Nephron (organoid): ENCODE measurements at regions not wholly inside any gene's neighbourhood (a gene's known extent, or its start where the extent isn't known, plus 50 kb on each side); places are given as distances from the start of the nearest gene placed in this dataset.
A peak's percentile ranks its signal among the peaks of the same experiment; 100 is the strongest.

ENCODE experiments used
- H3K27ac Mint-ChIP-seq, 3 experiments: 2 replicates each; pipeline ENCODE4 v1.8.0; 2020; ENCODE audit warnings: mixed read lengths in 3 of 3, mild to moderate bottlenecking in 2 of 3, moderate library complexity in 1 of 3
- H3K27me3 Mint-ChIP-seq: 2 replicates; pipeline ENCODE4 v1.8.0; 2021; ENCODE audit warnings: low read depth, mild to moderate bottlenecking, moderate library complexity, mixed read lengths
- H3K36me3 Mint-ChIP-seq: 2 replicates; pipeline ENCODE4 v1.8.0; 2020; ENCODE audit warnings: low read depth, mixed read lengths
- H3K4me1 Mint-ChIP-seq: 2 replicates; pipeline ENCODE4 v1.8.0; 2020; ENCODE audit warnings: mixed read lengths
- H3K4me3 Mint-ChIP-seq, 3 experiments: 2 replicates each; pipeline ENCODE4 v1.8.0; 2020; ENCODE audit warnings: mild to moderate bottlenecking in 3 of 3, mixed read lengths in 3 of 3, moderate library complexity in 2 of 3
- H3K9me3 Mint-ChIP-seq: 2 replicates; pipeline ENCODE4 v1.8.0; 2020; ENCODE audit warnings: mixed read lengths
- TF ChIP-seq, protein P1 (sequence below), 3 experiments: fragments of 200-600 bp; sonication (generic); IDR thresholded peaks; one replicate each; pipeline ENCODE4 v1.5.0; 2021; ENCODE audit warnings: antibody characterized with exemption in 3 of 3; ENCODE audit not compliant: unreplicated experiment in 3 of 3

DNA sequence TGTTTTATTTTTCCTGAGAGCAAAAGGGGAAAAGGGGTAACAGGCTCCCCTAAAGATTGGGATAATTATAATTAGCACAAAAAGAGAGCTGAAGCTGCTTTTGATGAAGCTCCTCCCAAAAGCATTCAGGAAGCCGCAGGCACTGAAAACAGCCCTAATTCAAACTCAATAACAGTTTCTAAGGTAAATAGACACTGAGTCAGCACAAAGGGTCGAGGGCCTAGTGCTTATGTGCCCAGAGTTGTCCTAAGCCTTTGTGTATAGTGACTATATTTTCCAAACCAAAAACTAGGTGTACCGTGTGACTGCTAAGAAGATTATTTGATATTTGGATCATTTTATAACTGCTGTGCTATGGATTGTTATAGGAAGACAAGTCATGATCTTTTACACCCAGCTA lies 67.7 kb downstream of the HMHB1 start:
- peaks cover 2% of the 10 kb centered on the region for H3K9me3 Mint-ChIP-seq
- no peak overlapping the region for H3K4me3 Mint-ChIP-seq
- TF ChIP-seq, protein P1, sequence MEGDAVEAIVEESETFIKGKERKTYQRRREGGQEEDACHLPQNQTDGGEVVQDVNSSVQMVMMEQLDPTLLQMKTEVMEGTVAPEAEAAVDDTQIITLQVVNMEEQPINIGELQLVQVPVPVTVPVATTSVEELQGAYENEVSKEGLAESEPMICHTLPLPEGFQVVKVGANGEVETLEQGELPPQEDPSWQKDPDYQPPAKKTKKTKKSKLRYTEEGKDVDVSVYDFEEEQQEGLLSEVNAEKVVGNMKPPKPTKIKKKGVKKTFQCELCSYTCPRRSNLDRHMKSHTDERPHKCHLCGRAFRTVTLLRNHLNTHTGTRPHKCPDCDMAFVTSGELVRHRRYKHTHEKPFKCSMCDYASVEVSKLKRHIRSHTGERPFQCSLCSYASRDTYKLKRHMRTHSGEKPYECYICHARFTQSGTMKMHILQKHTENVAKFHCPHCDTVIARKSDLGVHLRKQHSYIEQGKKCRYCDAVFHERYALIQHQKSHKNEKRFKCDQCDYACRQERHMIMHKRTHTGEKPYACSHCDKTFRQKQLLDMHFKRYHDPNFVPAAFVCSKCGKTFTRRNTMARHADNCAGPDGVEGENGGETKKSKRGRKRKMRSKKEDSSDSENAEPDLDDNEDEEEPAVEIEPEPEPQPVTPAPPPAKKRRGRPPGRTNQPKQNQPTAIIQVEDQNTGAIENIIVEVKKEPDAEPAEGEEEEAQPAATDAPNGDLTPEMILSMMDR (IDR thresholded peaks at IDR 0.05; ENCODE audit: unreplicated experiment in 3 of 3): no peak
- H3K27ac Mint-ChIP-seq: no peak overlapping the region
- peaks cover 3% of the 10 kb centered on the region for H3K4me1 Mint-ChIP-seq
- H3K36me3 Mint-ChIP-seq: no peaks in the 10 kb centered on the region
- H3K27me3 Mint-ChIP-seq: no peaks in the 10 kb centered on the region

GRCh38 chr5:143880178-143880577 lies 68.2 kb downstream of the HMHB1 start:
- no peaks in the 10 kb centered on the region for H3K36me3 Mint-ChIP-seq
- no peaks in the 10 kb centered on the region for H3K27me3 Mint-ChIP-seq
- H3K9me3 Mint-ChIP-seq: peaks cover 2% of the 10 kb centered on the region
- H3K27ac Mint-ChIP-seq: no peak overlapping the region
- no peaks in the 10 kb centered on the region for H3K4me1 Mint-ChIP-seq
- H3K4me3 Mint-ChIP-seq: no peak overlapping the region
- TF ChIP-seq, protein P1 (IDR thresholded peaks at IDR 0.05; ENCODE audit: unreplicated experiment in 3 of 3): no peak

DNA sequence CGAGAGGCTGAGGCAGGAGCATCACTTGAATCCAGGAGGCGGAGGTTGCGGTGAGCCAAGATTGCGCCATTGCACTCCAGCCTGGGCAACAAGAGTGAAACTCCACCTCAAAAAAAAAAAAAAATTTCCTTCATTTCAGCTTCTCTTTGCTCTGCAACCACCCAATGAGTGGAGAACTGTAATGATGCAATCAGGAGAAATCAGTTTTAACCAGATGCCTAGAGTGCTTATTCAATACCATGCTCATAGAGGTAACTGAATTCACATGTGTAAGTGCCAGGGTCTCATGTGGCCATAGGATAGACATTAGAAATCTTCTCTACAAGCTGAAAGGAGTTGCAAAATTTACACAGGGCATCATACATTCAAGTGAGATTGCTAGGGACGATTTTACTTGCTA lies 70.6 kb downstream of the HMHB1 start:
- Mint-ChIP-seq H3K9me3 (peaks cover 2% of the 10 kb centered on the region), H3K27ac (no peak overlapping the region), H3K4me1 (peaks cover 18% of the 10 kb centered on the region), H3K27me3 (no peaks in the 10 kb centered on the region), H3K36me3 (no peaks in the 10 kb centered on the region), H3K4me3 (no peak overlapping the region)
- TF ChIP-seq, protein P1 (IDR thresholded peaks at IDR 0.05; ENCODE audit: unreplicated experiment in 3 of 3): no peak

DNA sequence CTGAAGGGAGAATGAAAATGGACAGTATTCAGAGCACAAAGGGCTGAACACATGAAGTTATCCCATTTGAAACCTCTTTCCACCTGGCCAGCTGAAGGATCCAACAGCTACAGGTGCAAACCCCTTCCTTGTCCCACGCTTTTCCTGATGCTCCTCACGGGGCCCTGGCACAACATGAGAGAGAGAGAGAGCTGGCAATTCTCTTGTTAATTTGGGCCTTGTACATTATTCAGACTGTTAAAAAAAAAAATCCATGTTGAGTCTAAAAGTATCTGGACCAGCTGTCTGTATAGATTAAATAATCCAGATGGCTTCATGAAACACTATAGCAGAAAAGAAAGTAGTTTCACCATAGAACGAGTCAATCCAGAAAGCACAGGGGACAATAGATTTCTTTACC lies 74.1 kb downstream of the HMHB1 start:
- Mint-ChIP-seq H3K27me3 (no peaks in the 10 kb centered on the region), H3K4me3 (peak overlapping the region in 1 of 3 experiments; percentile 32), H3K9me3 (peaks cover 2% of the 10 kb centered on the region), H3K27ac (peak overlapping the region; percentile 0 to 59 (median 15)), H3K4me1 (peaks cover 53% of the 10 kb centered on the region), H3K36me3 (no peaks in the 10 kb centered on the region)
- TF ChIP-seq, protein P1 (IDR thresholded peaks at IDR 0.05; ENCODE audit: unreplicated experiment in 3 of 3): no peak

DNA sequence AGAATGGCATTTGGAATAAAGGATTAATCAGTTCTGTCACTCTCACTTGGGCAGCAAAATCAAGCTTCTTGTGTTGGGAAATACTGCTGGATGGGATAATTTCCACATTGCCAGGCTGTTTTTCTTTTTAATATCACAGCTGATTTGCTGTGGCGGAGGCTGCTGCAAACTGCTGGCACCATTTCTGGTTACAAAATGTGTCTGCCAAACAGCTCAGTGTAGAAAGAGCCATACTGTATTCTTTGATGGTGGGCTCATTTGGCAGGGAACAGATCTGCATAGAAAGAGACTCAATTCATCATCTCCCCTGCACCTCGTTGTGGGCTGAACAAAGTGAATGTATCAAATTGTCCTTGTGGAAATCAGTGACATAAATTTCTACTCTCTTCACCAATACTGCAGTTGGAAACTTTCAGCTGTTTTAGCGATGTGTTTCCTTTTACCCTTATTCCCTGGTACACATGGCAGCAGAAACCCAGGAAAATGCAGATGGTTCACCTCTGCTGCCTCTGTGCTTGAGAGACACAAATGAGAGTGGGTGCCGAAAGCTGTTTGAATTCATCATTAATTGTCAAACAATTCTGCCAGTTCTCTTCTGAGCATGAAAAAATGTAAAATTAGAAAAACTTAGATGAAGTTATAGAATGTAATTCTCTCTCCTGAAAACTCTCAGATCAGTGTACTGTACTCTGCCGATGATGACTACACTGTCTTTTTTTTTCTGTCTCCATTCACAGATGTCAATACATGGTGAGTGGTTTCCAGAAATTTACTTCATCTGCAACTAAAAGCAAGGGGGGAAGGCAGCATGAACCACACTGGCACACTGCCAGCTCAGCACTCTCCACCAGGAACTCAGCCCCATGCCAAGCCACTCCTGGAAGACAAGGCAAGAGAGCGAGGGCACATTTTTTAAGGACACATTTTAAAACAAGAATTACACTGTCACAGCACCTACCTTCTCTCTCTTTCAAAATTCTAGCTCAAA lies 75.0 kb downstream of the HMHB1 start:
- Mint-ChIP-seq H3K9me3 (peaks cover 2% of the 10 kb centered on the region), H3K27ac (peak overlapping the region; percentile 13 to 75 (median 59)), H3K36me3 (no peaks in the 10 kb centered on the region), H3K27me3 (no peaks in the 10 kb centered on the region), H3K4me1 (peaks cover 62% of the 10 kb centered on the region), H3K4me3 (peak overlapping the region in 1 of 3 experiments; percentile 9)
- TF ChIP-seq, protein P1 (IDR thresholded peaks at IDR 0.05; ENCODE audit: unreplicated experiment in 3 of 3): no peak
